Erythroblast (primary cell): ENCODE measurements at regions not wholly inside any gene's neighbourhood (a gene's known extent, or its start where the extent isn't known, plus 50 kb on each side); places are given as distances from the start of the nearest gene placed in this dataset.

Experiments used
- DNase-seq, 2 experiments: peaks; one replicate each; lab custom pipeline; 2025; lab: John Stamatoyannopoulos, UW
- GATA1 ChIP-seq: IDR thresholded peaks from 2 replicates; pipeline ENCODE4 v1.6.1; 2011; ENCODE audit warnings: low read depth, mild to moderate bottlenecking, control low read depth, low read length, moderate library complexity
- POLR2A ChIP-seq: IDR thresholded peaks from 2 replicates; pipeline ENCODE4 v1.6.1; 2011; ENCODE audit warnings: mild to moderate bottlenecking, low read length

DNA sequence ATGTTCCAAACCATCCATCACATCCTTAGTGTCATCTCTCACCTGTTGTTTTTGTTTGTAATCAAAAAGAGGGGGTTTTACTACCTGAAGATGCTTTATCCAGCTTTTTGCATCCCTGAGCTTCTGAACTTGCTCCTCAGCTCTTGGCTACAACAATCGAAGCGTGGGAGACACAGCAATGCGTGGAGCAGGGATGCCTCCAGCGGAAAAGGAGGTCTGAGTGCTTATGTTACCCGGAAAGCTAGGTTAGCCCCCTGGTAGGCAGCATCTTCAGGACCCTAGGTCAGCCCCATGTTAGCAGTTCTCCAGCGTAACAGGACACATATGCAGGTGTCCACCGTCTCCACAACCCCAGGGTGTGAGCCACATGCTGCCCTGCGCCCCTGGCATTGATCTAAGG, 141.5 kb downstream of the RRAGC start:
- no peak for TF ChIP-seq POLR2A
- TF ChIP-seq GATA1: no peak
- DNase-seq: no peak

- TF ChIP-seq POLR2A: no peak
- no peak for TF ChIP-seq GATA1
- no peak for DNase-seq
These were observed 143.3 kb downstream of the RRAGC start for GRCh38 chr1:38716229-38716628.

- TF ChIP-seq POLR2A (no peak), GATA1 (no peak)
- no peak for DNase-seq
These were observed 144.2 kb downstream of the RRAGC start for GRCh38 chr1:38715415-38715814.

DNA sequence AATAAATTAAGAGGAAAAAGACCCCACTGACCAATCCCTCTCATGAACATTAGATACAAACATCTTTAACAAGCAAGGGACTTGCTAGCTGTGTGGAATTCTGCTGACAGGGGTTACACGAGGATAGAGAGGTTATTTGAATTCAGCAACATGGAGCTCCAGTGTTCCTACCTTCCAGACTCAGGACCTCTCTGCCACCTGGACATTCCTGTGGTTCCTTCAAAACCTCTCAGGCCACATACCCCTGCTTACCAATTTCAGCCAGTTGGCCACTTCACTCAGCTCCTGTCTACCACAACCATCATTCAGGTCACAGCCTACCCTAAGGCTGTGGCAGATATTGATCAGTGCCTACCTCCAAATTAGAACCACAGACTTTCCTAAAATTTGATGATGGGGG, 147.5 kb downstream of the RRAGC start:
- TF ChIP-seq POLR2A (no peak), GATA1 (no peak)
- no peak for DNase-seq

- no peak for DNase-seq
- no peak for TF ChIP-seq GATA1
- no peak for TF ChIP-seq POLR2A
These were observed 150.8 kb downstream of the RRAGC start for GRCh38 chr1:38708701-38709258.

- TF ChIP-seq POLR2A (no peak), GATA1 (no peak)
- no peak for DNase-seq
These were observed 158.5 kb downstream of the RRAGC start for GRCh38 chr1:38701088-38701487.

DNA sequence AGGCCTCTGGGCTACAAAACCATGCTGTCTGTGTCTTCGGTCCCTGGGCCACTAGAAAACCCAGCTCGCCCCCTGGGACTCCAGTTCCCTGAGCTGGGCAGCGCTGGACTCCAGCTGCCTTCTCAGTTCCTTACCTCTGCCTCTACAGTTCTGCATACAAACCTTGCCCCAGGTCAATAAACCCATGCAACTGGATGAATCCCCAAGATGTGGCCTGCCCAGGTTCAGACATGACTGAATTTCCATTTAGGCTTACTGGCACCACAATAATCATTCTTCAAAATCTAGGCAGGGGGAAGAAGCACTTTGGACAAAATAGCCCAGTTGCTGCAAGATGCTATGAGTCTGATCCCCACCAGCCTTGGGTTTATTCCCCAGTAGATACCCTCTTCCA, 159.5 kb downstream of the RRAGC start:
- TF ChIP-seq POLR2A: no peak
- no peak for DNase-seq

DNA sequence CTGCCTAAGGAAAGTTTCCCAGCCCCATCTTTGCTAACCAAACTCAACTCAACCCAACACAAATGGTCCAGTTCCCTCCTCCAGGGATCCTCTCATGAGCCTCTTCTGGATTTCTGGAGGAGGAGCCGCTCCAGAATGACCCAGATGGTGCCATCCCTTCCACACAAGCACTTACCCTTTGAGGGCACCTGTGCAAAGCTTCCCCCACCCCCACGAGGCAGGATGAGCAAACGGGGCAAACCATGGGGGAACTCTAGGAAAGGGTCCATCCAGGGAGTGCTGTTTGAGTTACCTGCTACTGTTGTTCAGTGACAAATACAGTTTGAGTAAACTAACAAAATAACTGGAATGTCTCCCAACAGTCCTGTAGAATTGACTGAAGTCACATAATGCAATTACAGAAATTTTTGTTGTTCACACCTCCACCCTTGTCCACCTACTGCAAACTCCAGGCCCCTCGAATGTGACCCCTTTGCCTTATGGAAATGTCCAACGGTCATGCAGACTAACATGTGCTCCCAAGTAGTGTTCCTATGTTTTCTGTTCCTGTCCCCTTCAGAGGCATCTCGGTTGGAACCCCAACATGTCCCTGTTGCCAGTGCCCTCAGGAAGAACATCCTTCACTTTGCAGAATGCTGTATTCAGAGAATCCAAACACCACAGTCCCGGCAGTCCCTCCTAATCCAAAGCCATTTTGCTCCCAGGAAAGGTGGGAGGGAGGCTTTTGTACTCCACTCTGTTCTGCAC, 160.1 kb downstream of the RRAGC start:
- DNase-seq: no peak
- TF ChIP-seq GATA1 (no peak), POLR2A (no peak)

DNA sequence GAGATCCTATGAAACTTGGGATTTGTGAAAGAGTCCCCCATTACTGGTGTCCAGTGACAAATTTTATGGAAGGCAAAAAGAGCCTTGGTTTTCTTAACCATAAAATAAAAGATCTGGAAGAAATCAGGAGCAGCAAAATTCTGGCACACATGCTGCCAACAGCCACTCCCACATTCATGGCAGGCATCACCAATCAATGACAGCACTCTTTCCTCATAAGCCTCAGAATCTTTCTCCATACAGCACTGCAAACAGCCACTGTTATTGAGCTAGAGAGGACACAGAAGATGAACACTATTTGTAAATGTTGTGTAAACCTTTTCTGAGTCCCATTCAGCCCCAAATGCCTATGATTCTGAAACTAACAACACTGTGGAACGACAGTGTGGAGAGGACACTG, 162.2 kb downstream of the RRAGC start:
- no peak for DNase-seq
- no peak for TF ChIP-seq POLR2A
- no peak for TF ChIP-seq GATA1

DNA sequence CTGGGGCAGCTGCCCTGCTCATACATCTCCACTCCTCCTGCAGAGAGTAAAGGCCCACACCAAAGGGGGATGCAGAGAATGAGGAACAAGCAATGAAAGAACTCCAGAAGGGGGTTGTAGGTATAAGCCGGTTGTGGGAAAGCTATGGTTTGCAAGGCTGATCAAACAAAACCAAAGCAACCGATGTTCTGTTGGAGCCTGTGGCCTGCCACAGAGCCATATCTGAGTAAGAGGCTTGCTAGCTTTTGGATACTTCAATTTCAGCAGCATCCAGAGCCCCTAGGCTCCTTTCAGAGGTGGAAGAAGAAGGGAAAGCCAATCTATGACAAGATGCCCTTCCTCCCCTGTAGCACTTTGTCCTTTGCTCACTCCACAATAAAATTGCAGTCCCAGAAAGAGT, 163.2 kb downstream of the RRAGC start:
- no peak for DNase-seq
- TF ChIP-seq POLR2A (no peak), GATA1 (no peak)

DNA sequence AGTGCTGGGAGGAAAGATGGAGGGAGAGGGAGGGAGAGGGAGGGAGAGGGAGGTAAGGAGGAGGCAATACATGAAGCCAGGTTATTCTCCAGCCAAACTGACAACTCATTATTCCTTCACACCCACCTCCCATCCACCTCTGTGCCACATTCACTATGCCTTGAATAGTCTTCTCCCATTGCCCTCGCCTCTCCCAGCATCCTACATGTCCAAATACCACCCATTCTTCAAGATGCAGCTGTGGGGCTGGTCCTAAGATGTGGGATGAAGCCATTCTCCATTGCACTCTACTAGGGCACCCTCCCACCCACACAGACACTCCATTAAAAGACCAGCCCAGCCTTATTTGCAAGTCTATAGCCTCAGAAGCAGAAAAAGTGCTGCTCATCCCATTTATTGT, 165.8 kb downstream of the RRAGC start:
- no peak for DNase-seq

DNA sequence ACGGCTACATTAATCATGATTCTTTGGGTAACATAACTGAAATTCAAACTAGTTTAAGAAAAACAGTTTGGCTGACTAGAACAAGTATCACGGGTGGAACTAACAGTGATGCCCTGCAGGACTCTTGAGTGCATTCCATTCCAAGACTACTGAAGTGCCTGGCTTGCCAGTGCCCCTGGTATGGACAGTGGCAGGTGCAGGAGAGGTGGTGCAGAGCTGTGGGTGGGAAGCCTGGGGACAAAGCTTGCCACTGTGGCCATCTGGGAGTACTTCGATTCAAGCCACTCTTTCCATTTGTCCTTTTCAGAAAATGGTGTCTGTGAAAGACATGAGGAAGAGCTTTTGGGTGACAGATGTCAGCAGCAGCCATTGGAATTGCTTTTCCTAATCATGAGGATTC, 166.5 kb downstream of the RRAGC start:
- no peak for DNase-seq
- TF ChIP-seq POLR2A: no peak
- TF ChIP-seq GATA1: no peak

More for the DNA sequence above, 165.8 kb downstream of the RRAGC start:
- TF ChIP-seq GATA1: no peak
- no peak for TF ChIP-seq POLR2A

GRCh38 chr1:38690790-38691449, 168.7 kb downstream of the RRAGC start:
- DNase-seq: no peak

GRCh38 chr1:38686927-38687255, 172.7 kb downstream of the RRAGC start:
- no peak for TF ChIP-seq GATA1
- TF ChIP-seq POLR2A: no peak

More at GRCh38 chr1:38690790-38691449, 168.7 kb downstream of the RRAGC start:
- TF ChIP-seq POLR2A (no peak), GATA1 (no peak)

GRCh38 chr1:38686167-38686926, 173.2 kb downstream of the RRAGC start:
- no peak for DNase-seq
- TF ChIP-seq POLR2A: no peak
- TF ChIP-seq GATA1: no peak

More at GRCh38 chr1:38686927-38687255, 172.7 kb downstream of the RRAGC start:
- no peak for DNase-seq
